Right lung (tissue), 2 donors: ENCODE measurements at regions not wholly inside any gene's neighbourhood (a gene's known extent, or its start where the extent isn't known, plus 50 kb on each side); places are given as distances from the start of the nearest gene placed in this dataset.
A peak's percentile ranks its signal among the peaks of the same experiment; 100 is the strongest.

Experiments used
- DNase-seq, 2 donors: peaks; one replicate each; pipeline ENCODE4 v3.0.0-alpha.2; 2013

- no peak for DNase-seq
These were observed 442.8 kb upstream of the CHST9 start for GRCh38 chr18:27627927-27628326.

DNA sequence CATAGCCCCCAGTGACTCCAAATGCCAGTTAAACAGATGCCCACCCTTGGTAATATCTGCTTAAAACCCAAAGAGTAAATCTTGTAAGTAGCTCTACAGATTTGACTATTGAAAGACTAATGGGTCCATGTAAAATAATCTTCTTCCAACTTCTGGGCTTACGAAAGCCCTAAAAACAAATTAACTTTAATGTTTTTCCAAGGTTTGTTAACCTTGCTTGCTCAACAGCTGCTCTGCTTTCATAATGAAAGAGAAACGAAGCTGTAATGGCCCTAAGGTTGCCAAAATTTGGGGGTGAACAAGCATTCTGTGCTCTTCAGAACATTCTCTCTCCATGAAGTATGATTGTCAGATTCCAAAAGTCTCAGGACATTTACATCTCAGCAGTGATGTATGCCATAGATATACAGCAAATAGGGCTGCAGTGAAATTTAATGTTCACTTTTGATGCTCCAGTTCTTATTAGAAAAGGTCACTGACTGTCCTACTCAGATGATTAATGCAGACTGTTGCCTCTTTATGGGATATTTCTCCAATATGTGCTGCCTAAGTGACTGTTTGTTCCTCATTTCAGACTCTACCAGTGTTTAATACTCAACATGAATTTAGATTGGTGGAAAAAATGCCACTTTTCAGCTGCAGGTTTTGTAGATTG lies 436.3 kb upstream of the CHST9 start:
- no peak for DNase-seq

- no peak for DNase-seq
These were observed 434.8 kb upstream of the CHST9 start for GRCh38 chr18:27619906-27620305.

GRCh38 chr18:27619090-27619772 lies 434.1 kb upstream of the CHST9 start:
- DNase-seq: no peak

- no peak for DNase-seq
These were observed 431.2 kb upstream of the CHST9 start for GRCh38 chr18:27616324-27616723.

- no peak for DNase-seq
These were observed 430.1 kb upstream of the CHST9 start for GRCh38 chr18:27614951-27615844.

DNA sequence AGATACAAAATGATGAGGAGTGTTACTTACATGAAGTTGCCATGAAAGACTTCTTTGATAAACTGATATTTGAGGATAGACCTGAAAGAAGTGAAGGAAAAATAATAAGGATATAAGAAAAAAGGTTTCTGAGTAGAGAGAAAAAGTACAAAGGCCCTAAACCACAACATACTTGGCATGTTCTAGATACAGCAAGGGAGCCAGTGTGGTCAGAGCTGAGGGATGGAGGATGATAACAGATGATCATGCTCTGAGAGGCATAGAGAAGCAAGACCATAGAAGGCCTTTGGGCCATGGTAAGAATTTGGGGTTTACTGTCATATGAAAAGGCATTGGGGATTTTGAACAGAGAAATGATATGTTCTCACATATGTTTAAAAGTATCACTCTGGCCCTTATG lies 424.1 kb upstream of the CHST9 start:
- DNase-seq: no peak

- no peak for DNase-seq
These were observed 423.6 kb upstream of the CHST9 start for GRCh38 chr18:27608742-27609141.

- DNase-seq: no peak
These were observed 423.1 kb upstream of the CHST9 start for GRCh38 chr18:27608174-27608573.

DNA sequence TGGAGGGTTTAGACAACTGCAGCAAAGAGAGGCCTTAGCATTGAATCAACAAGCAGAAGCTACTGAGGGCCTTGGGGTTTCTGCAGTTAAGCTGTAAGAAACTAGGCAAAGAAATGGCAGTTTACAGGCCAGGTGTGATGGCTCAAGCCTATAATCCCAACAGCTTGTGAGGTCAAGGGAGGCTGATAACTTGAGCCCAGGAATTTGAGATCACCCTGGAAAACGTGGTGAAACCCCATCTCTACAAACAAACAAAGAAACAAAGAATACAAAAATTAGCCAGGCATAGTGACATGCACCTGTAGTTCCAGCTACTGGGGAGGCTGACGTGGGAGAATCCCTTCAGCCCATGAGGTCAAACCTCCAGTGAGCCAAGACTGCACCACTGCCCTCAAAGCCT lies 421.6 kb upstream of the CHST9 start:
- DNase-seq: no peak

- peak; percentile 60 to 68 for DNase-seq
These were observed 420.2 kb upstream of the CHST9 start for GRCh38 chr18:27605107-27605834.

- no peak for DNase-seq
These were observed 419.5 kb upstream of the CHST9 start for GRCh38 chr18:27604583-27604982.

- no peak for DNase-seq
These were observed 417.0 kb upstream of the CHST9 start for GRCh38 chr18:27602092-27602491.

GRCh38 chr18:27600245-27600644 lies 415.1 kb upstream of the CHST9 start:
- DNase-seq: no peak

DNA sequence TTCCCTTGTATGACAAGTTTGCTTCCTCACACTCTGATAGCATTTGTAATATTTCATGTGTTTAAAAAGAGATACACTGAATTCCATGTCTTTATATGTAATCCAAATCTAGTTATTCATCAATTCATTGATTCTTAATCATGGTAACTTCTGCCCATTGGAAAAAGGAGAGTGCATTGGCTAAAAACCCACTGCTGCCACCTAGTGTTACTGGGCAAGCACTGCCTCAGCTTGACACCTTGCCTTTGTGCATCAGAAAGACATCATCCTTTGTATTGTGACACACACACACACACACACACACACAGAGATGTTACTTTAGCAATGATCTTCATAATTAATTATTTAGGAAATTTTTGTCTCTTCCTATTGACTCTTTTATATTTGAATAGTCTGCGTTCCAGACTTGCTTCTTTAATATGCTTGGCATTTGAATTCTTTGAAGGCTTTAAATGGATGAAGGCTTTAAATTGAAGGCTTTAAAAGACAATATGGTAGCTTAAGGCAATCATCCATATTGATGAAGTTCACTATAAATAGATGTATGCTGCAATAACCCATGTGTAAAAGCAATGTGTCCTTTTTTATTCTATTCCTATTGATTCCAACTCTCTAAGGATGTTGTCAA lies 414.2 kb upstream of the CHST9 start:
- DNase-seq: peak; percentile 9 to 18

DNA sequence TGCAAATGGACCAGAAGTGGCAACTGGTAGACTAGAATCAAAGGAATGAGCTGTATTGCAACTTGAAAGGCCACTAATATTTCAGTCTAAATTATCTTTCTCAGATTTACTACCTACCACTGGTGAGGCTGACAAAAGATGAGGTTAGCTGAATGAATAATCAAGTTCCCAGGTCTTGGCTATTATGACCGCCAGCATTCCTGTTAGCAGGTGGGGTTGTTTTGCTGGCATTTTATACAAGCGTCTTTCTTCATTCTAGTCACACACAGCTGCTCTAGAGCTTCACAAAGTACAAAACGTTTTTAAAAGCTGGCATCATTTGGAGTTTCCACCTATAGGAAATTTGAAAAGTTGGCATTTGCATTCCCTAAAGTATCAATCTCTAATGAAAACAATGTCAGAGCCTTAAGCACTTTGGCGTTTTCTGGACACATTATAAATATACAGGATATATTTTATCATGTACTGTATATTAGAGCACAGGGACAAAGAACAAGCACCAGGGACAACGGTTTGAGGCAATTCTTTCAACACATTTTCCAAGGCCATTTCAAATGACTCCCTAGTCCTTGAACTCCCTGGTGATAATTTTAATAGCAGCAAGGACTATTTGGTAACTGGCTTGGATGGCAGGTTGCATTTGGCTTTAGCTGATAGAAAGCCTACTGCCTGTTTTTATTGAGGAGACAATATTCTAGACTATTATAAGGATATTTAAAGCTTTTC lies 410.2 kb upstream of the CHST9 start:
- no peak for DNase-seq

- DNase-seq: no peak
These were observed 400.6 kb upstream of the CHST9 start for GRCh38 chr18:27585602-27586173.

- no peak for DNase-seq
These were observed 398.4 kb upstream of the CHST9 start for GRCh38 chr18:27583466-27583865.

- DNase-seq: no peak
These were observed 397.8 kb upstream of the CHST9 start for GRCh38 chr18:27582760-27583412.
